K562 (cell line): ENCODE measurements at regions not wholly inside any gene's neighbourhood (a gene's known extent, or its start where the extent isn't known, plus 50 kb on each side); places are given as distances from the start of the nearest gene placed in this dataset.
A peak's percentile ranks its signal among the peaks of the same experiment; 100 is the strongest.

ENCODE experiments used
- ATAC-seq: fragments of 200-7000 bp; cut with Tn5 transposase; 3 replicates; pipeline ENCODE4 v1.9.1; 2020; ENCODE audit warnings: moderate library complexity
- BruUV-seq: library from RNA; stranded (reverse); fragments of 400-500 nt; replicated peaks from 2 replicates; lab custom pipeline; 2021; lab: Mats Ljungman, UMichigan
- CTCF ChIA-PET: fragments of 300-600 bp; formaldehyde crosslinking; extraction: SDS; loops from one replicate; lab custom pipeline; 2021; ENCODE audit warnings: low intra/inter-chr PET ratio; lab: Yijun Ruan, JAX
- POLR2A ChIA-PET: fragments of 300-600, 350-650 bp; sonication (Branson Sonifier 250); formaldehyde crosslinking; extraction: SDS; loops from one replicate; lab custom pipeline; 2021; ENCODE audit warnings: antibody characterized with exemption, inconsistent platforms; lab: Yijun Ruan, JAX
- DNase-seq, 4 experiments: peaks; one replicate each; pipeline versions ENCODE4 v3.0.0 to v3.0.0-alpha.2; 2011 to 2018; ENCODE audit warnings: low spot score in 3 of 4, mixed read lengths in 3 of 4; ENCODE audit errors: extremely low read depth in 1 of 4
- FAIRE-seq: peaks from 2 replicates; lab custom pipeline; 2011; peaks lifted over from hg19 to GRCh38; lab: Jason Lieb, UNC
- H2AFZ ChIP-seq: 2 replicates; pipeline ENCODE4 v1.6.0; 2011; ENCODE audit warnings: low read depth, low read length, control low read depth, inconsistent platforms
- H3K27ac ChIP-seq: fragments of 200-600 bp; 3 replicates; pipeline ENCODE4 v1.8.0; 2011; ENCODE audit warnings: low read depth, mild to moderate bottlenecking, control low read depth, inconsistent platforms, low read length, moderate library complexity, mixed read lengths; ENCODE audit errors: extremely low read depth
- H3K27me3 ChIP-seq, 2 experiments: fragments of 300-600 bp in 1 of 2; 2 replicates in 1 of 2; 3 replicates in 1 of 2; pipeline versions ENCODE4 v1.6.0 to v1.8.0; 2011; ENCODE audit warnings: inconsistent platforms in 2 of 2, low read length in 2 of 2, mild to moderate bottlenecking in 1 of 2, mixed read lengths in 1 of 2, moderate library complexity in 1 of 2; ENCODE audit not compliant: control insufficient read depth in 2 of 2, insufficient read depth in 2 of 2
- H3K36me3 ChIP-seq: fragments of 300-600 bp; 3 replicates; pipeline ENCODE4 v1.8.0; 2011; ENCODE audit warnings: mild to moderate bottlenecking, low read length, inconsistent platforms; ENCODE audit not compliant: control insufficient read depth, insufficient read depth
- H3K4me1 ChIP-seq, 2 experiments: fragments of 200-600 bp in 1 of 2; replicated peaks in 1 of 2; 2 replicates in 1 of 2; 3 replicates in 1 of 2; pipeline versions ENCODE4 v1.5.1 to v1.8.0; 2011; ENCODE audit warnings: inconsistent platforms in 2 of 2, low read length in 2 of 2, mild to moderate bottlenecking in 1 of 2, mixed read lengths in 1 of 2, moderate library complexity in 1 of 2; ENCODE audit not compliant: control insufficient read depth in 2 of 2, insufficient read depth in 2 of 2
- H3K4me2 ChIP-seq: 2 replicates; pipeline ENCODE4 v1.6.1; 2011; ENCODE audit warnings: low read length, control low read depth, inconsistent platforms, mixed read lengths; ENCODE audit not compliant: insufficient read depth
- H3K4me3 ChIP-seq: fragments of 200-600 bp; sonication (generic), shearing (Covaris generic); 2 replicates; pipeline ENCODE4 v1.5.1; 2016; ENCODE audit warnings: control low read depth, inconsistent platforms
- H3K79me2 ChIP-seq: fragments of 200-600 bp; 3 replicates; pipeline ENCODE4 v1.8.0; 2011; ENCODE audit warnings: low read length, inconsistent platforms; ENCODE audit not compliant: control insufficient read depth, insufficient read depth
- H3K9ac ChIP-seq, 2 experiments: 2 replicates each; pipeline versions ENCODE4 v1.6.0 to v1.6.1; 2011; ENCODE audit warnings: low read depth in 2 of 2, low read length in 2 of 2, control low read depth in 1 of 2, inconsistent platforms in 1 of 2, mild to moderate bottlenecking in 1 of 2, mixed read lengths in 1 of 2; ENCODE audit not compliant: insufficient read depth in 1 of 2
- H3K9me1 ChIP-seq: one replicate; pipeline ENCODE4 v1.6.0; 2011; ENCODE audit warnings: inconsistent platforms, mild to moderate bottlenecking, low read length, moderate library complexity; ENCODE audit not compliant: control insufficient read depth, insufficient read depth
- H3K9me3 ChIP-seq: replicated peaks from 2 replicates; pipeline ENCODE4 v1.5.1; 2011; ENCODE audit warnings: low read depth, low read length, inconsistent platforms; ENCODE audit not compliant: control insufficient read depth, insufficient read depth
- H4K20me1 ChIP-seq: replicated peaks from 2 replicates; pipeline ENCODE4 v1.6.1; 2011; ENCODE audit warnings: low read length, inconsistent platforms, mixed read lengths; ENCODE audit not compliant: control insufficient read depth, insufficient read depth
- BRF1 ChIP-seq: IDR thresholded peaks from 3 replicates; pipeline ENCODE4 v1.6.1; 2011; ENCODE audit warnings: borderline replicate concordance, mild to moderate bottlenecking; ENCODE audit not compliant: insufficient read length; ENCODE audit errors: extremely low read depth
- C11orf30 ChIP-seq: fragments of 450-650 bp; IDR thresholded peaks from 2 replicates; pipeline ENCODE4 v1.6.1; 2016; ENCODE audit warnings: low read depth, mild to moderate bottlenecking
- CBFA2T3 ChIP-seq: fragments of 450-650 bp; IDR thresholded peaks from 2 replicates; pipeline ENCODE4 v1.6.1; 2017
- DACH1 ChIP-seq: fragments of 450-650 bp; IDR thresholded peaks from 2 replicates; pipeline ENCODE4 v1.6.1; 2018; ENCODE audit not compliant: partially characterized antibody
- EP300 ChIP-seq: IDR thresholded peaks from 2 replicates; pipeline ENCODE4 v1.6.1; 2012; ENCODE audit warnings: low read length, improper control_type of control experiment
- EZH2 ChIP-seq: IDR thresholded peaks from 2 replicates; pipeline ENCODE4 v1.6.1; 2012; ENCODE audit warnings: low read depth, mild to moderate bottlenecking, inconsistent platforms, low read length, borderline replicate concordance
- HDAC2 ChIP-seq: fragments of 450-650 bp; IDR thresholded peaks from 2 replicates; pipeline ENCODE4 v1.6.1; 2016; ENCODE audit warnings: mild to moderate bottlenecking
- HMG20A ChIP-seq: fragments of 450-650 bp; formaldehyde crosslinking; conservative IDR thresholded peaks from 2 replicates; pipeline ENCODE4 v1.4.0; 2020; ENCODE audit warnings: mild to moderate bottlenecking, mixed read lengths
- NONO ChIP-seq, 2 experiments: fragments of 200-400 bp in 1 of 2; fragments of 450-650 bp in 1 of 2; formaldehyde crosslinking in 1 of 2; IDR thresholded peaks; 2 replicates each; pipeline ENCODE4 v1.6.1; 2017; ENCODE audit warnings: low read depth in 2 of 2, mild to moderate bottlenecking in 2 of 2, moderate library complexity in 2 of 2, low read length in 1 of 2
- POLR2AphosphoS2 ChIP-seq: IDR thresholded peaks from 2 replicates; pipeline ENCODE4 v1.6.1; 2012; ENCODE audit warnings: low read length, improper control_type of control experiment
- SREBF2 ChIP-seq: sonication (generic); formaldehyde crosslinking; IDR thresholded peaks from 2 replicates; pipeline ENCODE4 v1.4.0; 2020; ENCODE audit warnings: mild to moderate bottlenecking, missing genetic modification reagents
- ZC3H8 ChIP-seq: fragments of 450-650 bp; IDR thresholded peaks from 2 replicates; pipeline ENCODE4 v1.6.1; 2017
- ZNF316 ChIP-seq: fragments of 450-650 bp; IDR thresholded peaks from 2 replicates; pipeline ENCODE4 v1.6.1; 2016
- ZNF583 ChIP-seq: fragments of 250-450 bp; sonication (Bioruptor Pico); IDR thresholded peaks from 2 replicates; pipeline ENCODE4 v1.4.0; 2020
- WGBS: fragments of 100-300 bp; shearing (Covaris generic); methylation state at CpG from one replicate; pipeline ENCODE4 v1.1.6; 2016; ENCODE audit warnings: low coverage, mixed read lengths; ENCODE audit not compliant: insufficient coverage; ENCODE audit errors: missing lambda C conversion rate; 5-methylcytosine and 5-hydroxymethylcytosine counted together
- in situ Hi-C: fragments of 300-500 bp; cut with MboI; formaldehyde crosslinking; loops from 4 replicates; pipeline ENCODE4 v1.15.0; 2018; ENCODE audit warnings: inconsistent platforms, mixed read lengths
- intact Hi-C: fragments of 100-400 bp; cut with micrococcal nuclease; formaldehyde crosslinking; loops from 2 replicates; pipeline ENCODE4 v1.14.2; 2022
- TF ChIP-seq, protein P1 (sequence below): sonication (generic); formaldehyde crosslinking; IDR thresholded peaks from 2 replicates; pipeline ENCODE4 v1.8.0; 2022; ENCODE audit warnings: mild to moderate bottlenecking, missing genetic modification reagents
- TF ChIP-seq, protein P2 (sequence below): fragments of 450-650 bp; formaldehyde crosslinking; IDR thresholded peaks from 2 replicates; pipeline ENCODE4 v1.4.0; 2022; ENCODE audit warnings: missing genetic modification characterization

DNA sequence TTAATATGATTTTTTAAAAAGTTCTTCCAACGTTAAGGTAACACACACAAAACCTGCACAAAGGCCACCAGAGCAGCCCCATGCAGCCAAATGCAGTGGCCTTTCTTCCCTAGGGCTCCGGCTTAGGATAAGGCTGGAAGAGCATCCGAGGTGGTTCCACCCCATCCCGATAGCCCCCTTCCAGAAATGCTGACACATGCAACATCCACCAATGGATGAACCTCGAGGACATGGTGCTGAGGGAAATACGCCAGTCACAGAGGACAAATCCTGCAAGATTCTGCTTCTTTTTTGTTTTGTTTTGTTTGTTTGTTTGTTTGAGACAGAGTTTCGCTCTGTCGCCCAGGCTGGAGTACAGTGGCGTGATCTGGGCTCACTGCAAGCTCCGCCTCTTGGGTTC, 199.3 kb upstream of the NSMCE3 start:
- POLR2A ChIA-PET: no interaction called here
- intact Hi-C loops: no loop called here
- H3K27ac ChIP-seq: no peak overlapping the region

DNA sequence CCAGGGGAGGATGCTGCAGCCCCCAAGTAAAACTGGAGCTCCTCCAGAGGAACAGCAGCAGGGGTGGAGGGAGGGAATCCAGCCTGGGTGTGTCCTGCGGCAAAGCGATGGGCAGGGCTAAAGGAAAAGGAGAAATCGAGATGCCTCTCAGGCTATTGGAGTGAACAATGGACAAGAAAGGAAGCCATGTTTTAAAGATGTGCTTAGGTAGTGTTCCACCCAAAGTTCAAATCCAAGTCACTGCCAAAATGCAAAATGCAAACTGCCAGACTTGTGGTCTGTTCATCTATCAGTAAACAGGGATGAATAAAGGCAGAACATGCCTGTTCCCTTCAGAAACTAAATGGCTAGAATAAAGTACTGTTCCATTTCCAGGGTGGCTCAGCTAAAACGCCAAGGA, 197.5 kb upstream of the NSMCE3 start:
- WGBS: 0% methylated on average over 4 of the region's 4 CpGs
- POLR2A ChIA-PET: no interaction called here
- in situ Hi-C loops (no loop called here), intact Hi-C loops (no loop called here)
- CTCF ChIA-PET: no interaction called here
- no TSS peak for BruUV-seq
- ATAC-seq (no peak), DNase-seq (no peak), FAIRE-seq (no peak)
- Histone ChIP-seq H3K4me2 (no peak overlapping the region), H3K79me2 (no peaks in the 10 kb centered on the region), H3K27ac (no peak overlapping the region), H3K9me1 (no peaks in the 10 kb centered on the region), H4K20me1 (no peaks in the 10 kb centered on the region), H3K9ac (no peak overlapping the region), H3K4me1 (no peaks in the 10 kb centered on the region), H3K36me3 (no peaks in the 10 kb centered on the region), H2AFZ (no peak overlapping the region), H3K9me3 (no peaks in the 10 kb centered on the region), H3K4me3 (no peak overlapping the region), H3K27me3 (peaks cover 0 to 26% of the 10 kb centered on the region in 2 experiments; a peak in 2 of 5 replicates)
- TF ChIP-seq BRF1 (no peak), HDAC2 (no peak), CBFA2T3 (no peak), EZH2 (no peak), SREBF2 (CRISPR knock-in tag) (no peak), ZC3H8 (no peak), DACH1 (no peak), NONO (IDR thresholded peaks at IDR 0.05; ENCODE audit: low read depth in 2 of 2, low read length in 1 of 2) (no peak), HMG20A (CRISPR knock-in tag) (no peak), ZNF583 (CRISPR knock-in tag) (no peak), EP300 (no peak)
- TF ChIP-seq, protein P1, sequence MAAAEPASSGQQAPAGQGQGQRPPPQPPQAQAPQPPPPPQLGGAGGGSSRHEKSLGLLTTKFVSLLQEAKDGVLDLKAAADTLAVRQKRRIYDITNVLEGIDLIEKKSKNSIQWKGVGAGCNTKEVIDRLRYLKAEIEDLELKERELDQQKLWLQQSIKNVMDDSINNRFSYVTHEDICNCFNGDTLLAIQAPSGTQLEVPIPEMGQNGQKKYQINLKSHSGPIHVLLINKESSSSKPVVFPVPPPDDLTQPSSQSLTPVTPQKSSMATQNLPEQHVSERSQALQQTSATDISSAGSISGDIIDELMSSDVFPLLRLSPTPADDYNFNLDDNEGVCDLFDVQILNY (CRISPR knock-in tag): no peak
- TF ChIP-seq, protein P2, sequence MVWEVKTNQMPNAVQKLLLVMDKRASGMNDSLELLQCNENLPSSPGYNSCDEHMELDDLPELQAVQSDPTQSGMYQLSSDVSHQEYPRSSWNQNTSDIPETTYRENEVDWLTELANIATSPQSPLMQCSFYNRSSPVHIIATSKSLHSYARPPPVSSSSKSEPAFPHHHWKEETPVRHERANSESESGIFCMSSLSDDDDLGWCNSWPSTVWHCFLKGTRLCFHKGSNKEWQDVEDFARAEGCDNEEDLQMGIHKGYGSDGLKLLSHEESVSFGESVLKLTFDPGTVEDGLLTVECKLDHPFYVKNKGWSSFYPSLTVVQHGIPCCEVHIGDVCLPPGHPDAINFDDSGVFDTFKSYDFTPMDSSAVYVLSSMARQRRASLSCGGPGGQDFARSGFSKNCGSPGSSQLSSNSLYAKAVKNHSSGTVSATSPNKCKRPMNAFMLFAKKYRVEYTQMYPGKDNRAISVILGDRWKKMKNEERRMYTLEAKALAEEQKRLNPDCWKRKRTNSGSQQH (CRISPR knock-in tag): no peak

More for the DNA sequence above, 199.3 kb upstream of the NSMCE3 start:
- no peak for DNase-seq
- H3K9ac ChIP-seq: no peak overlapping the region
- no peak overlapping the region for H3K4me2 ChIP-seq
- TF ChIP-seq C11orf30 (peak; percentile 20; the same call in 1 of the 2 replicates), POLR2AphosphoS2 (no peak), ZNF316 (peak; percentile 45)
- no TSS peak for BruUV-seq
- no peaks in the 10 kb centered on the region for H3K36me3 ChIP-seq
- 1% methylated on average over 7 of the region's 10 CpGs for WGBS
- peaks cover 2 to 30% of the 10 kb centered on the region in 2 experiments; a peak in 4 of 5 replicates for H3K27me3 ChIP-seq
- no peaks in the 10 kb centered on the region for H3K4me1 ChIP-seq
- no peaks in the 10 kb centered on the region for H3K79me2 ChIP-seq
- H3K9me1 ChIP-seq: no peaks in the 10 kb centered on the region
- no peak for FAIRE-seq
- CTCF ChIA-PET: no interaction called here
- no peak for ATAC-seq
- in situ Hi-C loops: no loop called here
- H3K4me3 ChIP-seq: no peak overlapping the region
- H2AFZ ChIP-seq: no peak overlapping the region
- no peaks in the 10 kb centered on the region for H3K9me3 ChIP-seq
- H4K20me1 ChIP-seq: no peaks in the 10 kb centered on the region
